Smooth muscle cell (in vitro differentiated cells): ENCODE measurements at regions not wholly inside any gene's neighbourhood (a gene's known extent, or its start where the extent isn't known, plus 50 kb on each side); places are given as distances from the start of the nearest gene placed in this dataset.

Source experiments
- DNase-seq: peaks from one replicate; lab custom pipeline; 2025; ENCODE audit not compliant: unreplicated experiment; lab: John Stamatoyannopoulos, UW
- H2AFZ ChIP-seq: fragments of 200-600 bp; sonication (generic); 2 replicates; pipeline ENCODE4 v1.6.0; 2016; ENCODE audit warnings: antibody characterized with exemption, low read depth, mild to moderate bottlenecking
- H3F3A ChIP-seq: fragments of 200-600 bp; sonication (generic); 2 replicates; pipeline ENCODE4 v1.6.0; 2017; ENCODE audit warnings: antibody characterized with exemption, low read depth
- H3K27ac ChIP-seq: fragments of 200-600 bp; sonication (generic); 2 replicates; pipeline ENCODE4 v1.5.1; 2016; ENCODE audit warnings: low read depth, mild to moderate bottlenecking
- H3K27me3 ChIP-seq: fragments of 200-600 bp; sonication (generic); 2 replicates; pipeline ENCODE4 v1.6.1; 2016; ENCODE audit warnings: low read depth, mild to moderate bottlenecking
- H3K36me3 ChIP-seq: fragments of 200-600 bp; sonication (generic); 2 replicates; pipeline ENCODE4 v1.5.1; 2016; ENCODE audit warnings: low read depth
- H3K4me1 ChIP-seq: fragments of 200-600 bp; sonication (generic); 2 replicates; pipeline ENCODE4 v1.5.1; 2016; ENCODE audit warnings: low read depth
- H3K4me2 ChIP-seq: fragments of 200-600 bp; sonication (generic); 2 replicates; pipeline ENCODE4 v1.6.0; 2016; ENCODE audit warnings: mild to moderate bottlenecking
- H3K4me3 ChIP-seq: fragments of 200-600 bp; sonication (generic); 2 replicates; pipeline ENCODE4 v1.5.1; 2016; ENCODE audit warnings: mild to moderate bottlenecking
- H3K79me2 ChIP-seq: fragments of 200-600 bp; sonication (generic); 2 replicates; pipeline ENCODE4 v1.6.0; 2016; ENCODE audit warnings: low read depth, mild to moderate bottlenecking
- H3K9ac ChIP-seq: fragments of 200-600 bp; sonication (generic); 2 replicates; pipeline ENCODE4 v1.6.0; 2016; ENCODE audit warnings: low read depth
- H3K9me3 ChIP-seq: fragments of 200-600 bp; sonication (generic); replicated peaks from 2 replicates; pipeline ENCODE4 v1.5.1; 2016; ENCODE audit warnings: low read depth
- H4K20me1 ChIP-seq: fragments of 200-600 bp; sonication (generic); 2 replicates; pipeline ENCODE4 v1.6.0; 2016; ENCODE audit warnings: low read depth
- CTCF ChIP-seq: fragments of 200-600 bp; sonication (generic); IDR thresholded peaks from 2 replicates; pipeline ENCODE4 v1.5.1; 2017; ENCODE audit warnings: borderline replicate concordance, mild to moderate bottlenecking, antibody characterized with exemption; ENCODE audit not compliant: insufficient read depth, poor library complexity, severe bottlenecking
- WGBS: methylation state at CpG from one replicate; pipeline ENCODE4 v1.1.7; 2016; ENCODE audit warnings: low lambda C conversion rate; 5-methylcytosine and 5-hydroxymethylcytosine counted together

- no peaks in the 10 kb centered on the region for H3K9me3 ChIP-seq
- DNase-seq: no peak
These were observed 240.8 kb downstream of the TEX29 start for GRCh38 chr13:111561091-111561781.

GRCh38 chr13:111562716-111563115 lies 242.3 kb downstream of the TEX29 start:
- no peak overlapping the region for H2AFZ ChIP-seq
- H3F3A ChIP-seq: no peaks in the 10 kb centered on the region
- no peaks in the 10 kb centered on the region for H3K9me3 ChIP-seq
- no peak overlapping the region for H3K27ac ChIP-seq
- H3K4me3 ChIP-seq: no peak overlapping the region
- H3K4me1 ChIP-seq: no peaks in the 10 kb centered on the region
- no peaks in the 10 kb centered on the region for H3K36me3 ChIP-seq
- TF ChIP-seq CTCF: no peak
- 91% methylated on average over 4 of the region's 4 CpGs for WGBS
- H3K79me2 ChIP-seq: no peaks in the 10 kb centered on the region
- no peak overlapping the region for H3K9ac ChIP-seq
- H4K20me1 ChIP-seq: no peaks in the 10 kb centered on the region
- no peak overlapping the region for H3K4me2 ChIP-seq
- H3K27me3 ChIP-seq: no peaks in the 10 kb centered on the region
- no peak for DNase-seq

More at GRCh38 chr13:111561091-111561781, 240.8 kb downstream of the TEX29 start:
- H2AFZ ChIP-seq: no peak overlapping the region
- H3K36me3 ChIP-seq: no peaks in the 10 kb centered on the region
- H3K27ac ChIP-seq: no peak overlapping the region
- no peak overlapping the region for H3K4me3 ChIP-seq
- WGBS: 83% methylated on average over 16 of the region's 16 CpGs
- H3K4me1 ChIP-seq: no peaks in the 10 kb centered on the region
- H3K9ac ChIP-seq: no peak overlapping the region
- TF ChIP-seq CTCF: no peak
- no peaks in the 10 kb centered on the region for H3K79me2 ChIP-seq
- H4K20me1 ChIP-seq: no peaks in the 10 kb centered on the region
- H3K27me3 ChIP-seq: no peaks in the 10 kb centered on the region
- no peaks in the 10 kb centered on the region for H3F3A ChIP-seq
- no peak overlapping the region for H3K4me2 ChIP-seq

GRCh38 chr13:111564606-111565005 lies 244.2 kb downstream of the TEX29 start:
- Histone ChIP-seq H3K4me1 (no peaks in the 10 kb centered on the region), H3K27ac (no peak overlapping the region), H3K4me2 (no peak overlapping the region), H3K79me2 (no peaks in the 10 kb centered on the region), H4K20me1 (no peaks in the 10 kb centered on the region), H3K36me3 (no peaks in the 10 kb centered on the region), H3K9ac (no peak overlapping the region), H3K27me3 (no peaks in the 10 kb centered on the region), H3K9me3 (no peaks in the 10 kb centered on the region), H2AFZ (no peak overlapping the region), H3K4me3 (no peak overlapping the region), H3F3A (no peaks in the 10 kb centered on the region)
- no peak for DNase-seq
- TF ChIP-seq CTCF: no peak
- WGBS: 80% methylated on average over 8 of the region's 8 CpGs

GRCh38 chr13:111565400-111565799 lies 245.0 kb downstream of the TEX29 start:
- Histone ChIP-seq H3K36me3 (no peaks in the 10 kb centered on the region), H3K4me2 (no peak overlapping the region), H3F3A (no peaks in the 10 kb centered on the region), H2AFZ (no peak overlapping the region), H3K9me3 (no peaks in the 10 kb centered on the region), H3K4me3 (no peak overlapping the region), H3K27me3 (no peaks in the 10 kb centered on the region), H3K79me2 (no peaks in the 10 kb centered on the region), H4K20me1 (no peaks in the 10 kb centered on the region), H3K4me1 (no peaks in the 10 kb centered on the region), H3K27ac (no peak overlapping the region), H3K9ac (no peak overlapping the region)
- TF ChIP-seq CTCF: no peak
- no peak for DNase-seq
- WGBS: 89% methylated on average over 10 of the region's 10 CpGs
